ENCODE measurements at regions not wholly inside any gene's neighbourhood (a gene's known extent, or its start where the extent isn't known, plus 50 kb on each side); places are given as distances from the start of the nearest gene placed in this dataset.

GRCh38 chr4:36549252-36549651 lies 267.8 kb downstream of the DTHD1 start:
- TF ChIP-seq POLR2A (IDR thresholded peaks at IDR 0.05) = no peak
- no peak for TF ChIP-seq CTCF (IDR thresholded peaks at IDR 0.05 in 4 of 5, conservative IDR thresholded peaks at IDR 0.05 in 1 of 5)

Measured in gastrocnemius medialis (tissue), 4 donors.